ENCODE measurements at regions not wholly inside any gene's neighbourhood (a gene's known extent, or its start where the extent isn't known, plus 50 kb on each side); places are given as distances from the start of the nearest gene placed in this dataset.
"Not testable (repeated sequence)": the region's sequence is repeated elsewhere in the genome, so short reads cannot be mapped to it uniquely, and the experiment has no call there.

- DNase-seq (no peak), ATAC-seq (no peak)
- no peaks in the 10 kb centered on the region for H3K36me3 ChIP-seq
- WGBS, 4 donors = 58 to 78% (median 70%) methylated on average over 2 of the region's 2 CpGs
- no peak overlapping the region for H3K27ac ChIP-seq
- no peaks in the 10 kb centered on the region for H3K4me1 ChIP-seq
- intact Hi-C loops (cut with DNase I) = loop anchor here in 1 of 10 donors (5.0 kb wide), 1 partner anchor 520 kb away; no protein-coding TSS in a partner anchor
- no peak for TF ChIP-seq POLR2A (IDR thresholded peaks at IDR 0.05)
- no peak for TF ChIP-seq CTCF (IDR thresholded peaks at IDR 0.05)
- H3K9me3 ChIP-seq = no peaks in the 10 kb centered on the region
- H3K4me3 ChIP-seq = no peak overlapping the region
- no peaks in the 10 kb centered on the region for H3K27me3 ChIP-seq
These were observed 682.6 kb downstream of the CBLN4 start for GRCh38 chr20:55322745-55323144.

GRCh38 chr20:55316753-55317152 lies 688.6 kb downstream of the CBLN4 start:
- peaks cover 0 to 10% (median 0%) of the 10 kb centered on the region in 12 donors for H3K9me3 ChIP-seq
- no peak for DNase-seq
- intact Hi-C loops (cut with DNase I) = no loop called here
- no peak overlapping the region for H3K4me3 ChIP-seq
- 52 to 66% (median 59%) methylated on average over 1 of the region's 1 CpG for WGBS, 4 donors
- no peak for TF ChIP-seq CTCF (IDR thresholded peaks at IDR 0.05)
- TF ChIP-seq POLR2A (IDR thresholded peaks at IDR 0.05) = no peak
- no peaks in the 10 kb centered on the region for H3K4me1 ChIP-seq
- no peak overlapping the region for H3K27ac ChIP-seq
- no peaks in the 10 kb centered on the region for H3K36me3 ChIP-seq
- no peaks in the 10 kb centered on the region for H3K27me3 ChIP-seq
- no peak for ATAC-seq

GRCh38 chr20:55310844-55311243 lies 694.5 kb downstream of the CBLN4 start:
- H3K27ac ChIP-seq; H3K36me3 ChIP-seq; H3K27me3 ChIP-seq; intact Hi-C loops (cut with DNase I); ATAC-seq; DNase-seq; H3K4me3 ChIP-seq; H3K4me1 ChIP-seq: not testable (repeated sequence)
- peaks cover 0 to 31% (median 0%) of the 10 kb centered on the region in 12 donors for H3K9me3 ChIP-seq

GRCh38 chr20:55291261-55291660 lies 714.1 kb downstream of the CBLN4 start:
- no peak for DNase-seq
- no peak overlapping the region for H3K27ac ChIP-seq
- H3K9me3 ChIP-seq = no peaks in the 10 kb centered on the region
- intact Hi-C loops (cut with DNase I) = no loop called here
- no peak overlapping the region for H3K4me3 ChIP-seq
- no peaks in the 10 kb centered on the region for H3K4me1 ChIP-seq
- no peaks in the 10 kb centered on the region for H3K27me3 ChIP-seq
- TF ChIP-seq POLR2A (IDR thresholded peaks at IDR 0.05) (no peak), CTCF (IDR thresholded peaks at IDR 0.05) (no peak)
- H3K36me3 ChIP-seq = no peaks in the 10 kb centered on the region
- ATAC-seq = no peak
- 50 to 69% (median 54%) methylated on average over 1 of the region's 1 CpG for WGBS, 4 donors

- intact Hi-C loops (cut with DNase I) = no loop called here
- DNase-seq = no peak
- Histone ChIP-seq H3K4me3 (no peak overlapping the region), H3K9me3 (no peaks in the 10 kb centered on the region), H3K36me3 (no peaks in the 10 kb centered on the region), H3K4me1 (no peaks in the 10 kb centered on the region), H3K27me3 (no peaks in the 10 kb centered on the region), H3K27ac (no peak overlapping the region)
- TF ChIP-seq CTCF (IDR thresholded peaks at IDR 0.05) (no peak), POLR2A (IDR thresholded peaks at IDR 0.05) (no peak)
- 55 to 69% (median 65%) methylated on average over 2 of the region's 2 CpGs for WGBS, 4 donors
- no peak for ATAC-seq
These were observed 721.4 kb downstream of the CBLN4 start for GRCh38 chr20:55283889-55284288.
